SK-N-SH (cell line): ENCODE measurements at regions not wholly inside any gene's neighbourhood (a gene's known extent, or its start where the extent isn't known, plus 50 kb on each side); places are given as distances from the start of the nearest gene placed in this dataset.

Source experiments
- CTCF ChIA-PET: fragments of 300-600, 350-600 bp; formaldehyde crosslinking; extraction: SDS; loops from one replicate; lab custom pipeline; 2021; lab: Yijun Ruan, JAX
- POLR2A ChIA-PET: fragments of 350-600 bp; sonication (Branson Sonifier 250); formaldehyde crosslinking; extraction: SDS; loops from one replicate; lab custom pipeline; 2020; ENCODE audit warnings: antibody characterized with exemption, inconsistent platforms; lab: Yijun Ruan, JAX
- DNase-seq: peaks from one replicate; pipeline ENCODE4 v3.0.0; 2012
- H2AFZ ChIP-seq: fragments of 200-600 bp; sonication (generic); 2 replicates; pipeline ENCODE4 v1.8.1; 2016; ENCODE audit warnings: antibody characterized with exemption, mild to moderate bottlenecking, low read depth
- H3F3A ChIP-seq: fragments of 200-600 bp; sonication (generic); replicated peaks from 2 replicates; pipeline ENCODE3; 2016; ENCODE audit warnings: antibody characterized with exemption, mild to moderate bottlenecking; ENCODE audit not compliant: insufficient read depth
- H3K27ac ChIP-seq, 2 experiments: fragments of 200-500 bp in 1 of 2; fragments of 200-600 bp in 1 of 2; sonication (Bioruptor generic) in 1 of 2; sonication (generic), shearing (Covaris generic) in 1 of 2; 2 replicates each; pipeline versions ENCODE4 v1.5.1 to v1.6.1; 2014 to 2016; ENCODE audit warnings: low read depth in 2 of 2, inconsistent platforms in 1 of 2, low read length in 1 of 2, mild to moderate bottlenecking in 1 of 2, mixed read lengths in 1 of 2
- H3K27me3 ChIP-seq: fragments of 200-600 bp; sonication (generic), shearing (Covaris generic); 2 replicates; pipeline ENCODE4 v1.6.1; 2016; ENCODE audit warnings: mixed run types; ENCODE audit not compliant: insufficient read depth
- H3K36me3 ChIP-seq, 2 experiments: fragments of 200-500 bp in 1 of 2; fragments of 200-600 bp in 1 of 2; sonication (Bioruptor generic) in 1 of 2; sonication (generic) in 1 of 2; replicated peaks in 1 of 2; 2 replicates each; pipeline versions ENCODE3 to v1.5.1; 2014 to 2016; ENCODE audit warnings: low read length in 1 of 2, mild to moderate bottlenecking in 1 of 2; ENCODE audit not compliant: insufficient read depth in 2 of 2, control insufficient read depth in 1 of 2
- H3K4me1 ChIP-seq, 2 experiments: fragments of 200-500 bp in 1 of 2; fragments of 200-600 bp in 1 of 2; sonication (Bioruptor generic) in 1 of 2; sonication (generic), shearing (Covaris generic) in 1 of 2; 2 replicates each; pipeline versions ENCODE4 v1.5.1 to v1.6.1; 2014 to 2016; ENCODE audit warnings: low read depth in 1 of 2, low read length in 1 of 2, mixed run types in 1 of 2; ENCODE audit not compliant: insufficient read depth in 2 of 2, control insufficient read depth in 1 of 2
- H3K4me2 ChIP-seq: fragments of 200-600 bp; sonication (generic), shearing (Covaris generic); 2 replicates; pipeline ENCODE4 v1.6.1; 2017; ENCODE audit warnings: mixed run types
- H3K4me3 ChIP-seq, 2 experiments: fragments of 200-500 bp in 1 of 2; fragments of 200-600 bp in 1 of 2; sonication (Bioruptor generic) in 1 of 2; sonication (generic), shearing (Covaris generic) in 1 of 2; 2 replicates each; pipeline versions ENCODE4 v1.5.1 to v1.8.1; 2014 to 2016; ENCODE audit warnings: low read depth in 2 of 2, inconsistent platforms in 1 of 2, low read length in 1 of 2, mild to moderate bottlenecking in 1 of 2, mixed read lengths in 1 of 2, moderate library complexity in 1 of 2
- H3K79me2 ChIP-seq: fragments of 200-600 bp; sonication (generic); 2 replicates; pipeline ENCODE4 v1.8.1; 2017; ENCODE audit warnings: mild to moderate bottlenecking; ENCODE audit not compliant: insufficient read depth
- H3K9ac ChIP-seq: fragments of 200-600 bp; sonication (generic); 2 replicates; pipeline ENCODE4 v1.6.1; 2017; ENCODE audit warnings: mixed run types
- H3K9me2 ChIP-seq: fragments of 200-600 bp; sonication (generic); 2 replicates; pipeline ENCODE4 v1.6.1; 2017; ENCODE audit warnings: mixed run types
- H3K9me3 ChIP-seq: fragments of 200-600 bp; sonication (generic); 2 replicates; pipeline ENCODE4 v1.6.1; 2017; ENCODE audit warnings: mixed run types, mild to moderate bottlenecking, moderate library complexity
- H4K20me1 ChIP-seq: fragments of 200-600 bp; sonication (generic); 2 replicates; pipeline ENCODE4 v1.6.1; 2017; ENCODE audit warnings: mild to moderate bottlenecking, mixed run types; ENCODE audit not compliant: insufficient read depth
- CTCF ChIP-seq: fragments of 200-600 bp; sonication (generic); IDR thresholded peaks from 2 replicates; pipeline ENCODE4 v1.6.1; 2017; ENCODE audit warnings: antibody characterized with exemption, mild to moderate bottlenecking, moderate library complexity
- EZH2phosphoT487 ChIP-seq: fragments of 200-600 bp; sonication (generic); IDR thresholded peaks from 2 replicates; pipeline ENCODE4 v1.6.1; 2017; ENCODE audit warnings: low read depth, mixed run types, mild to moderate bottlenecking, antibody characterized with exemption, moderate library complexity, borderline replicate concordance
- FOXJ3 ChIP-seq: sonication (generic); formaldehyde crosslinking; IDR thresholded peaks from 2 replicates; pipeline ENCODE4 v1.5.1; 2020; ENCODE audit warnings: mild to moderate bottlenecking, missing genetic modification reagents
- FOXM1 ChIP-seq: IDR thresholded peaks from 2 replicates; pipeline ENCODE4 v1.4.0; 2012; ENCODE audit warnings: low read depth, mild to moderate bottlenecking
- GATA2 ChIP-seq: sonication (generic); formaldehyde crosslinking; IDR thresholded peaks from 2 replicates; pipeline ENCODE4 v1.5.0; 2020; ENCODE audit warnings: mild to moderate bottlenecking, missing genetic modification reagents
- IRF3 ChIP-seq: fragments of 150-350 bp; IDR thresholded peaks from 2 replicates; pipeline ENCODE4 v1.6.1; 2016; ENCODE audit warnings: mild to moderate bottlenecking, low read depth, low read length
- MAX ChIP-seq: IDR thresholded peaks from 2 replicates; pipeline ENCODE4 v1.4.0; 2012; ENCODE audit warnings: low read depth
- NFIC ChIP-seq: IDR thresholded peaks from 2 replicates; pipeline ENCODE4 v1.4.0; 2012; ENCODE audit warnings: borderline replicate concordance
- NRF1 ChIP-seq: IDR thresholded peaks from 2 replicates; pipeline ENCODE4 v1.6.1; 2012; ENCODE audit warnings: low read depth, mild to moderate bottlenecking, low read length
- RAD21 ChIP-seq: IDR thresholded peaks from 2 replicates; pipeline ENCODE4 v1.6.1; 2012; ENCODE audit warnings: mild to moderate bottlenecking, low read length
- SIN3A ChIP-seq: IDR thresholded peaks from 2 replicates; pipeline ENCODE4 v1.6.1; 2012; ENCODE audit warnings: low read depth, mild to moderate bottlenecking, low read length, moderate library complexity, borderline replicate concordance
- SMC3 ChIP-seq: IDR thresholded peaks from 2 replicates; pipeline ENCODE4 v1.6.1; 2012; ENCODE audit warnings: low read depth, low read length, improper control_type of control experiment
- TCF12 ChIP-seq: IDR thresholded peaks from 2 replicates; pipeline ENCODE4 v1.4.0; 2012
- TEAD4 ChIP-seq: IDR thresholded peaks from 2 replicates; pipeline ENCODE4 v1.4.0; 2012; ENCODE audit warnings: mild to moderate bottlenecking, borderline replicate concordance; ENCODE audit not compliant: insufficient read depth
- ZBTB33 ChIP-seq: IDR thresholded peaks from 2 replicates; pipeline ENCODE4 v1.4.0; 2012; ENCODE audit warnings: low read depth, borderline replicate concordance
- WGBS: methylation state at CpG from one replicate; pipeline ENCODE4 v1.1.6; 2017; ENCODE audit warnings: low lambda C conversion rate; 5-methylcytosine and 5-hydroxymethylcytosine counted together

GRCh38 chrX:3462166-3462508 is 115.7 kb upstream of the MXRA5 start:
- no peak for DNase-seq
- Histone ChIP-seq H2AFZ (0 out of 2 replicates have a peak overlapping the region, but pooled peaks have one; percentile 66), H4K20me1 (no peaks in the 10 kb centered on the region), H3K4me2 (peak overlapping the region; percentile 50), H3K4me3 (peak overlapping the region in 1 of 2 experiments; percentile 36; a peak in 1 of 4 replicates), H3K79me2 (no peaks in the 10 kb centered on the region)
- TF ChIP-seq NFIC (no peak), NRF1 (no peak), EZH2phosphoT487 (no peak), FOXM1 (no peak), GATA2 (CRISPR knock-in tag) (no peak), ZBTB33 (no peak), MAX (no peak), TEAD4 (no peak), RAD21 (no peak), CTCF (no peak), SIN3A (no peak), SMC3 (no peak)
- TF ChIP-seq, all 33 proteins: peak for 0
- ChIA-PET CTCF (no interaction called here), POLR2A (no interaction called here)
- Histone ChIP-seq H3K27me3 (no peaks in the 10 kb centered on the region), H3K4me1 (no peaks in the 10 kb centered on the region; a peak in 1 of 4 replicates), H3K9ac (no peak overlapping the region), H3F3A (no peaks in the 10 kb centered on the region), H3K27ac (peak overlapping the region in 1 of 2 experiments; percentile 52; a peak in 1 of 4 replicates), H3K9me3 (no peaks in the 10 kb centered on the region), H3K9me2 (no peaks in the 10 kb centered on the region), H3K36me3 (no peaks in the 10 kb centered on the region)
- WGBS = 30% methylated on average over 4 of the region's 4 CpGs

- Histone ChIP-seq H3K36me3 (no peaks in the 10 kb centered on the region), H3K4me2 (peak overlapping the region; percentile 50), H3F3A (no peaks in the 10 kb centered on the region), H3K27me3 (no peaks in the 10 kb centered on the region), H3K9ac (no peak overlapping the region), H3K9me3 (no peaks in the 10 kb centered on the region)
- no peak for DNase-seq
- CTCF ChIA-PET = no interaction called here
- TF ChIP-seq FOXJ3 = no peak
- TF ChIP-seq IRF3 = no peak
- peak; percentile 51 for TF ChIP-seq TCF12
- TF ChIP-seq, all 33 proteins: peak for 1
- Histone ChIP-seq H3K9me2 (no peaks in the 10 kb centered on the region), H3K27ac (peak overlapping the region in 1 of 2 experiments; percentile 52; a peak in 1 of 4 replicates), H3K79me2 (no peaks in the 10 kb centered on the region), H3K4me1 (no peaks in the 10 kb centered on the region; a peak in 1 of 4 replicates), H2AFZ (peak overlapping the region; percentile 66), H3K4me3 (peak overlapping the region; percentile 21 to 36; a peak in 2 of 4 replicates), H4K20me1 (no peaks in the 10 kb centered on the region)
- POLR2A ChIA-PET = no interaction called here
- WGBS = 7% methylated on average over 12 of the region's 12 CpGs
Observed at GRCh38 chrX:3461397-3462165, 115.1 kb upstream of the MXRA5 start.
